Ishikawa (cell line): ENCODE measurements at regions not wholly inside any gene's neighbourhood (a gene's known extent, or its start where the extent isn't known, plus 50 kb on each side); places are given as distances from the start of the nearest gene placed in this dataset.

Experiments used
- CREB1 ChIP-seq: IDR thresholded peaks from 2 replicates; pipeline ENCODE4 v1.6.1; 2012; ENCODE audit warnings: low read depth
- EGR1 ChIP-seq: IDR thresholded peaks from 2 replicates; pipeline ENCODE4 v1.6.1; 2012
- EP300 ChIP-seq: IDR thresholded peaks from 2 replicates; pipeline ENCODE4 v1.6.1; 2012; ENCODE audit warnings: borderline replicate concordance
- RAD21 ChIP-seq: IDR thresholded peaks from 2 replicates; pipeline ENCODE4 v1.6.1; 2012; ENCODE audit warnings: low read depth

GRCh38 chr15:95574053-95574452 lies 756.4 kb upstream of the NR2F2 start:
- TF ChIP-seq RAD21 = no peak
- TF ChIP-seq EP300 = no peak
- TF ChIP-seq EGR1 = no peak
- TF ChIP-seq CREB1 = no peak
